ENCODE measurements at regions not wholly inside any gene's neighbourhood (a gene's known extent, or its start where the extent isn't known, plus 50 kb on each side); places are given as distances from the start of the nearest gene placed in this dataset.

GRCh38 chr14:71194251-71194650 lies 287.0 kb downstream of the PCNX1 start:
- H3K27me3 ChIP-seq: no peaks in the 10 kb centered on the region
- H3K9me3 ChIP-seq: no peaks in the 10 kb centered on the region
- no peak for DNase-seq

GRCh38 chr14:71196921-71197320 lies 289.7 kb downstream of the PCNX1 start:
- DNase-seq: no peak
- TF ChIP-seq CTCF (IDR thresholded peaks at IDR 0.05) (no peak), POLR2A (IDR thresholded peaks at IDR 0.05) (no peak)
- WGBS, 2 donors: 76 to 85% methylated on average over 6 of the region's 6 CpGs
- H3K4me3 ChIP-seq (replicated peaks in 1 of 3): no peak overlapping the region
- no peaks in the 10 kb centered on the region for H3K36me3 ChIP-seq
- no peaks in the 10 kb centered on the region for H3K9me3 ChIP-seq
- H3K4me1 ChIP-seq: no peaks in the 10 kb centered on the region
- no peaks in the 10 kb centered on the region for H3K27me3 ChIP-seq
- intact Hi-C loops (cut with DNase I): no loop called here
- H3K27ac ChIP-seq: no peak overlapping the region

More at GRCh38 chr14:71194251-71194650, 287.0 kb downstream of the PCNX1 start:
- WGBS, 2 donors: 55 to 59% methylated on average over 1 of the region's 1 CpG
- TF ChIP-seq POLR2A (IDR thresholded peaks at IDR 0.05): no peak
- TF ChIP-seq CTCF (IDR thresholded peaks at IDR 0.05): no peak
- H3K27ac ChIP-seq: no peak overlapping the region
- H3K36me3 ChIP-seq: no peaks in the 10 kb centered on the region
- H3K4me3 ChIP-seq (replicated peaks in 1 of 3): no peak overlapping the region
- H3K4me1 ChIP-seq: no peaks in the 10 kb centered on the region
- intact Hi-C loops (cut with DNase I): no loop called here

GRCh38 chr14:71198687-71199086 lies 291.4 kb downstream of the PCNX1 start:
- 93 to 95% methylated on average over 5 of the region's 5 CpGs for WGBS, 2 donors
- no peak overlapping the region for H3K4me3 ChIP-seq (replicated peaks in 1 of 3)
- H3K9me3 ChIP-seq: no peaks in the 10 kb centered on the region
- intact Hi-C loops (cut with DNase I): no loop called here
- H3K27ac ChIP-seq: no peak overlapping the region
- H3K36me3 ChIP-seq: no peaks in the 10 kb centered on the region
- TF ChIP-seq CTCF (IDR thresholded peaks at IDR 0.05) (no peak), POLR2A (IDR thresholded peaks at IDR 0.05) (no peak)
- H3K4me1 ChIP-seq: no peaks in the 10 kb centered on the region
- no peaks in the 10 kb centered on the region for H3K27me3 ChIP-seq
- no peak for DNase-seq

GRCh38 chr14:71201840-71202239 lies 294.6 kb downstream of the PCNX1 start:
- Histone ChIP-seq H3K27ac (no peak overlapping the region), H3K36me3 (no peaks in the 10 kb centered on the region), H3K4me1 (no peaks in the 10 kb centered on the region), H3K9me3 (no peaks in the 10 kb centered on the region), H3K4me3 (replicated peaks in 1 of 3) (no peak overlapping the region), H3K27me3 (no peaks in the 10 kb centered on the region)
- intact Hi-C loops (cut with DNase I): no loop called here
- no peak for DNase-seq
- 100% methylated on average over 1 of the region's 1 CpG for WGBS, 2 donors
- no peak for TF ChIP-seq CTCF (IDR thresholded peaks at IDR 0.05)
- TF ChIP-seq POLR2A (IDR thresholded peaks at IDR 0.05): no peak

- no peak for TF ChIP-seq POLR2A (IDR thresholded peaks at IDR 0.05)
- no peak for TF ChIP-seq CTCF (IDR thresholded peaks at IDR 0.05)
- intact Hi-C loops (cut with DNase I): no loop called here
- Histone ChIP-seq H3K36me3 (no peaks in the 10 kb centered on the region), H3K4me3 (replicated peaks in 1 of 3) (no peak overlapping the region), H3K27ac (no peak overlapping the region), H3K9me3 (no peaks in the 10 kb centered on the region), H3K4me1 (no peaks in the 10 kb centered on the region), H3K27me3 (no peaks in the 10 kb centered on the region)
- DNase-seq: no peak
- 70 to 74% methylated on average over 3 of the region's 3 CpGs for WGBS, 2 donors
Observed at GRCh38 chr14:71202881-71203280, 295.6 kb downstream of the PCNX1 start.
